ENCODE measurements at regions not wholly inside any gene's neighbourhood (a gene's known extent, or its start where the extent isn't known, plus 50 kb on each side); places are given as distances from the start of the nearest gene placed in this dataset.

- Histone ChIP-seq H4K20me1 (ENCODE audit: control insufficient read depth, insufficient read depth) (no peaks in the 10 kb centered on the region), H3K4me1 (ENCODE audit: control insufficient read depth, insufficient read depth, low read length) (no peaks in the 10 kb centered on the region), H3K9me3 (replicated peaks; ENCODE audit: control insufficient read depth, insufficient read depth, low read length) (no peaks in the 10 kb centered on the region), H3K9ac (ENCODE audit: control insufficient read depth, insufficient read depth, low read length) (no peak overlapping the region), H3K4me2 (ENCODE audit: control insufficient read depth, insufficient read depth) (no peak overlapping the region), H3K27ac (ENCODE audit: control insufficient read depth, insufficient read depth) (no peak overlapping the region), H3K4me3 (no peak overlapping the region), H2AFZ (ENCODE audit: control insufficient read depth, low read depth, low read length) (no peak overlapping the region), H3K27me3 (replicated peaks in 1 of 2; ENCODE audit: control insufficient read depth in 2 of 2, insufficient read depth in 2 of 2, low read length in 1 of 2) (no peaks in the 10 kb centered on the region), H3K79me2 (ENCODE audit: control insufficient read depth, insufficient read depth, low read length) (no peaks in the 10 kb centered on the region), H3K36me3 (ENCODE audit: control insufficient read depth in 2 of 2, insufficient read depth in 2 of 2, low read length in 1 of 2) (no peaks in the 10 kb centered on the region)
- no peak for FAIRE-seq
- BruUV-seq (replicated peaks): no TSS peak
- ChIA-PET RAD21 (ENCODE audit: unreplicated experiment) (interaction anchor here (0.6 to 2.9 kb wide), 39 partner anchors 10 to 1277 kb away, joined by 3 to 19 read pairs (median 4); partner anchors contain the start of gene BMP2), SMC1A (ENCODE audit: uncharacterized antibody, unreplicated experiment) (interaction anchor here (0.7 to 9.8 kb wide), 34 partner anchors 10 to 704 kb away, joined by 3 to 109 read pairs (median 4); no protein-coding TSS in a partner anchor), CTCF (interaction anchor here (0.5 to 5.6 kb wide), 50 partner anchors 10 to 794 kb away, joined by 3 to 44 read pairs (median 5); partner anchors contain the start of gene BMP2), POLR2A (interaction anchor here (1.4 kb wide), 1 partner anchor 17 kb away, joined by 3 read pairs; no protein-coding TSS in a partner anchor)
- TF ChIP-seq CBX3 (IDR thresholded peaks at IDR 0.05; ENCODE audit: borderline replicate concordance, low read depth) (no peak), BCL11A (IDR thresholded peaks at IDR 0.05; ENCODE audit: low read depth, low read length) (no peak), SMARCA5 (IDR thresholded peaks at IDR 0.05) (no peak), BMI1 (IDR thresholded peaks at IDR 0.05; ENCODE audit: borderline replicate concordance) (no peak), SMAD5 (IDR thresholded peaks at IDR 0.05; ENCODE audit: low read depth) (no peak), SIN3A (IDR thresholded peaks at IDR 0.05; ENCODE audit: low read depth, low read length) (no peak), HCFC1 (IDR thresholded peaks at IDR 0.05; ENCODE audit: low read length) (no peak), PML (IDR thresholded peaks at IDR 0.05; ENCODE audit: low read length) (no peak), ASH2L (IDR thresholded peaks at IDR 0.05; ENCODE audit: borderline replicate concordance, low read depth) (no peak), EED (IDR thresholded peaks at IDR 0.05; ENCODE audit: low read depth) (no peak), RFX5 (IDR thresholded peaks at IDR 0.05; ENCODE audit: low read depth, low read length) (no peak), ATF2 (IDR thresholded peaks at IDR 0.05; ENCODE audit: low read length) (no peak), SUPT20H (IDR thresholded peaks at IDR 0.05; ENCODE audit: borderline replicate concordance, control insufficient read depth, low read depth, low read length) (no peak), RAD21 (IDR thresholded peaks at IDR 0.05; ENCODE audit: insufficient read depth, low read depth, low read length) (no peak), WRNIP1 (IDR thresholded peaks at IDR 0.05; ENCODE audit: borderline replicate concordance, low read depth, low read length) (no peak), MEF2B (IDR thresholded peaks at IDR 0.05; ENCODE audit: partially characterized antibody, poor library complexity, severe bottlenecking) (no peak), BACH1 (IDR thresholded peaks at IDR 0.05; ENCODE audit: borderline replicate concordance) (no peak), STAT3 (IDR thresholded peaks at IDR 0.05; ENCODE audit: low read depth, low read length) (no peak), EGR1 (IDR thresholded peaks at IDR 0.05; ENCODE audit: borderline replicate concordance in 1 of 2, low read depth in 2 of 2, low read length in 2 of 2) (no peak)
- TF ChIP-seq, protein P1, sequence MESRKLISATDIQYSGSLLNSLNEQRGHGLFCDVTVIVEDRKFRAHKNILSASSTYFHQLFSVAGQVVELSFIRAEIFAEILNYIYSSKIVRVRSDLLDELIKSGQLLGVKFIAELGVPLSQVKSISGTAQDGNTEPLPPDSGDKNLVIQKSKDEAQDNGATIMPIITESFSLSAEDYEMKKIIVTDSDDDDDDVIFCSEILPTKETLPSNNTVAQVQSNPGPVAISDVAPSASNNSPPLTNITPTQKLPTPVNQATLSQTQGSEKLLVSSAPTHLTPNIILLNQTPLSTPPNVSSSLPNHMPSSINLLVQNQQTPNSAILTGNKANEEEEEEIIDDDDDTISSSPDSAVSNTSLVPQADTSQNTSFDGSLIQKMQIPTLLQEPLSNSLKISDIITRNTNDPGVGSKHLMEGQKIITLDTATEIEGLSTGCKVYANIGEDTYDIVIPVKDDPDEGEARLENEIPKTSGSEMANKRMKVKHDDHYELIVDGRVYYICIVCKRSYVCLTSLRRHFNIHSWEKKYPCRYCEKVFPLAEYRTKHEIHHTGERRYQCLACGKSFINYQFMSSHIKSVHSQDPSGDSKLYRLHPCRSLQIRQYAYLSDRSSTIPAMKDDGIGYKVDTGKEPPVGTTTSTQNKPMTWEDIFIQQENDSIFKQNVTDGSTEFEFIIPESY (IDR thresholded peaks at IDR 0.05): no peak
- in situ Hi-C loops (cut with MboI): no loop called here
- WGBS (ENCODE audit: insufficient coverage, insufficient replicate concordance, low lambda C conversion rate, missing lambda C conversion rate): 51% methylated on average over 2 of the region's 2 CpGs
- intact Hi-C loops (cut with micrococcal nuclease; ENCODE audit: unreplicated experiment): loop anchor here (2.0 to 10.0 kb wide), 6 partner anchors 42 to 1275 kb away; no protein-coding TSS in a partner anchor
- no peak for ATAC-seq
- DNase-seq (ENCODE audit: low read depth, low spot score): no peak
These were observed 185.0 kb upstream of the BMP2 start for GRCh38 chr20:6582449-6582848.

All from GM12878 (cell line).